HUES6 (cell line): ENCODE measurements at regions not wholly inside any gene's neighbourhood (a gene's known extent, or its start where the extent isn't known, plus 50 kb on each side); places are given as distances from the start of the nearest gene placed in this dataset.
A peak's percentile ranks its signal among the peaks of the same experiment; 100 is the strongest.

Experiments
- H3K27ac ChIP-seq: 2 replicates; pipeline ENCODE4 v1.7.0; 2013; ENCODE audit warnings: low read depth, mild to moderate bottlenecking, low read length, inconsistent platforms
- H3K27me3 ChIP-seq: 2 replicates; pipeline ENCODE4 v1.6.1; 2013; ENCODE audit warnings: low read length; ENCODE audit not compliant: control insufficient read depth, insufficient read depth
- H3K36me3 ChIP-seq: 2 replicates; pipeline ENCODE4 v1.6.1; 2013; ENCODE audit warnings: low read length; ENCODE audit not compliant: control insufficient read depth, insufficient read depth
- H3K4me1 ChIP-seq: 2 replicates; pipeline ENCODE4 v1.6.1; 2013; ENCODE audit warnings: low read length; ENCODE audit not compliant: control insufficient read depth, insufficient read depth
- H3K4me3 ChIP-seq: 2 replicates; pipeline ENCODE4 v1.5.1; 2013; ENCODE audit warnings: low read depth, low read length
- H3K9ac ChIP-seq: one replicate; pipeline ENCODE4 v1.6.1; 2013; ENCODE audit warnings: mild to moderate bottlenecking, low read length
- H3K9me3 ChIP-seq: 2 replicates; pipeline ENCODE4 v1.6.1; 2013; ENCODE audit warnings: low read depth, low read length; ENCODE audit not compliant: control insufficient read depth, insufficient read depth

DNA sequence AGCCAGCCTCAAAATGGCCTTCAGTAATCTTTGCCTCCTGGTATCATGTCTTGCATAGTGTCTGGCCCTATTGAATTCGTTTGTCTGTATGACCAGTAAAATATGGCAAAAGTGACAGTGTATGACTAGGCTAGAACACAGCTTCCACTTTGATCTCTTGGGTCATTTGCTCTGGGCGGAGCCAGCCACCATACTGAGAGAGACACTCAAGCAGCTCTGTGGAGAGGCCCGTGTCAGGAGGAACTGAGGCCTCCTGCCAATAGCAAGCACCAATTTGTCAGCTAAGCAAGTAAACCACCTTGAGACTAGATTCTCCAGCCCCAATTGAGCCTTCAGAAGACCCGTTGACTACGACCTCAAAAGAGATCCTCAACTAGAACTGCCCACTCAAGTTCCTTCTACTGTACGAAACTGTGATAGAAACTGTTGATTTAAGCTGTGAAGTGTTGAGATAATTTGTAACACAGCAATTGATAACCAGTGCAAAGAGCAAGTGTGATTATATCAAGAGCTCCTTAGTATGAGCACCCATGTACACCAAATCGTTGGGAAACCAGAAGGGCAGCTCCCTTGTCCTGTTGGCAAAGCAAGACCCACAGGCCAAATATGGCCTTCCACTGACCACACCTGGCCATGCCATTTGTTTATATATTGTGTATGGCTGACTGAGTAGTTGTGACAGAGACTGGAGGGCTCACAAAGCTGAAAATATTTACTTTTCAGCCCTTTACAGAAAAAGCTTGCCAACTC lies 52.7 kb upstream of the SERBP1 start:
- Histone ChIP-seq H3K27me3 (no peaks in the 10 kb centered on the region), H3K4me3 (no peak overlapping the region), H3K27ac (no peak overlapping the region), H3K4me1 (peaks cover 5% of the 10 kb centered on the region), H3K9ac (no peak overlapping the region), H3K36me3 (no peaks in the 10 kb centered on the region), H3K9me3 (no peaks in the 10 kb centered on the region)

DNA sequence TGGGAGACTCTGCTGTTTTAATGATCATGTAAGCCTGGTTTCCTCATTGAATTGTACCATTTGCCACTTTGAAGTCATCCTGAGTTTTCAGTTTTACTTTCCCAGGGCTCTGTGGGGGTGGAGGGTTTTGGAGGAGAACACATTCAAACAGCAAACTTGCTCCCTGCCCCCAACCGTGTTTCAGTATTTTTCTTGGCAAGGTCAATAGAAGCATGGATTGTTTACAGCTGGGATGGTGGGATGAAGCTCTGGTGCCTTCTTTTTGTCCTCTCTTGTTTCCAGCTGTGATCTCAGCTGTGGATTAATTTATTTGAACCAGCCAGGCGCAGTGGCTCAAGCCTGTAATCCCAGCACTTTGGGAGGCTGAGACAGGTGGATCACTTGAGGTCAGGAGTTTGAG lies 54.3 kb upstream of the SERBP1 start:
- Histone ChIP-seq H3K9me3 (no peaks in the 10 kb centered on the region), H3K9ac (no peak overlapping the region), H3K4me3 (no peak overlapping the region), H3K27ac (no peak overlapping the region), H3K36me3 (no peaks in the 10 kb centered on the region), H3K4me1 (peaks cover 5% of the 10 kb centered on the region), H3K27me3 (no peaks in the 10 kb centered on the region)

DNA sequence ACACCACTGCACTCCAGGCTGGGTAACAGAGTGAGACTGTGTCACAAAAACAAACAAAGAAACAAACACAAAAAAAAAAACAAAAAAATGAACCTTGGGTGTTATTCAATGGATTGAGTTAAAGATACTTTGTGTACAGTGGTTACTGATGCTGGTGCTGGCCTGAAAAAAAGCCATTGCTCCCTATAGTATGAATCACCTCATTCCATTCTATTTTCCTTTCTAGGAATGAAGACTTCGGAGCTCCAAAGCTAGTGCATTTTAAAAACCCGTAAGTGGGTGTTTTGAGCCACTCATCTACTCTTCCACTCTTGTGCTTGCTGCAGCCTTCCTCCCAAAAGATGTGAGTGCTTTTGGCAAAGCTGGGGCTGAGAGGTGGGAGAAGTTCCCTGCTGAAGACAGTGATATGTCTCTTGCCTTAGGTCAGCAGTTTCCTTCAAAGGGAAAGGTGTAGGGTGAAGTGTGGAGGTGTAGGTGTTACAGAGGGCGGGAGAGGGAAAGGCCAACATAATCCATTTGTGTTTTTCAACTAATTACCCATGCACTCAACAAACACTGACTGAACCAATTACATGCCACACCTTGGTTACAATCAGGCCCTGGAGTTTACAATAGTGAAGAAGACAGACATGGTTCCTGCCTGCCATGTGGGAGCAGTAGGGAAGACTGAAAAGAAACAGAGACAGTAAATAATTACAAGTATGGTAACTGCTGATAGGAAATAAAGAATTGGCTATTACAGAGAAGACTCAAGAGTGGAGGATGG lies 55.0 kb upstream of the SERBP1 start:
- no peak overlapping the region for H3K9ac ChIP-seq
- H3K36me3 ChIP-seq, result no peaks in the 10 kb centered on the region
- no peak overlapping the region for H3K4me3 ChIP-seq
- H3K9me3 ChIP-seq, result no peaks in the 10 kb centered on the region
- H3K4me1 ChIP-seq, result peaks cover 5% of the 10 kb centered on the region
- no peaks in the 10 kb centered on the region for H3K27me3 ChIP-seq
- no peak overlapping the region for H3K27ac ChIP-seq

DNA sequence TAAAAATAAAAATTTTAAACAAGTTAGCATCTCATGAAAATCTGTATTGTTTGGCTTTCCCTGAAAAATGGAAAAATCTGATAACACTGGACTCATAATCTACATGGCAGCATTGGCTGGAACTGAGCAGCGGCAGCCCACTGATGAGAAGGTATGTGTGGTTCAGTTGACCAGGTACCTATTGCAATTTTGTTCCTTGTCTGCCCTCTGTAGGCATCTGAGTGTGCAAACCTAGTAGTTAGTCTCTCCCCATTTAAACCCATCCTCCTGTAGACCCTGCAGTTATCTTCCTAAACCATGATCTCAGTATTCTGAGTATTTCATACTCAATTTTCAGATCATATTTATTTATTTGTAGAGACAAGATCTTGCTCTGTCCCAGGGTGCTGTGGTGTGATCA lies 59.4 kb upstream of the SERBP1 start:
- Histone ChIP-seq H3K27me3 (no peaks in the 10 kb centered on the region), H3K27ac (no peak overlapping the region), H3K9ac (no peak overlapping the region), H3K36me3 (no peaks in the 10 kb centered on the region), H3K4me1 (peaks cover under 1% of the 10 kb centered on the region; the same call in 1 of the 2 replicates), H3K9me3 (no peaks in the 10 kb centered on the region), H3K4me3 (no peak overlapping the region)

DNA sequence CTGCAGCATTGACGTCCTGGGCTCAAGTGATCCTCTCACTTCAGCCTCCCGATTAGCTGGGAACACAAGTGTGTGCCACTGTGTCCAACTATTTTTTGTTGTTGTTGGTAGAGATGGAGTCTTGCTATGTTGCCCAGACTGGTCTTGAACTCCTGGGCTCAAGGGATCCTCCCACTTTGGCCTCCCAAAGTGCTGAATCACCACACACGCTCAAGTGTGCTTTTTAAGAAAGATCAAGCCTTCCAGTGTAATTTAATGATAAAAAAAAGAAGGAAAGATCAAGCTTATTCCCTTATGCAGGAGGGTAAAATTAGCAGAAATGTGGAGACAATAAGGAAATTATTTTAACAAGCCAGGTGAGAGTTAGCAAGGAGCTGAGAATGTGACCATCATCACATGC lies 61.1 kb upstream of the SERBP1 start:
- Histone ChIP-seq H3K9ac (no peak overlapping the region), H3K36me3 (no peaks in the 10 kb centered on the region), H3K27ac (no peak overlapping the region), H3K27me3 (no peaks in the 10 kb centered on the region), H3K9me3 (no peaks in the 10 kb centered on the region), H3K4me3 (no peak overlapping the region), H3K4me1 (no peaks in the 10 kb centered on the region)

DNA sequence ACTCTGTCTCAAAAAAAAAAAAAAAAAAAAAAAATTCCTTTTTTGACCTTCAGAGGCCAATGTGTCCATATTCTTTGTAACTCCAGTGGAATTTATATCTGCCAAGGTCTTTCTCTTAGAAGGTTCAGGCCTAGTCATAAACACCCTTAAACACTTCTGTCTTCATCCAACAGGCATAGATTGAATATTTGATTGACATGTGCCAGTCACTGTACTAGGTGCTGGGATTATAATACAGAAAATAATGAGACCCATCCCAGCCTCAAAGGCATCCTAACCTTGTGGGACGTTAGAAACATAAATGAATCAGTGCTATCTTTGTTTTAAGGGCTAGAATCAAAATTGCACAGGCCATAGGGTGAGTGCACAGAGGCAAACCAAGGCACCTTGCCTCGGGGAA lies 62.9 kb upstream of the SERBP1 start:
- H3K9ac ChIP-seq, result no peak overlapping the region
- no peaks in the 10 kb centered on the region for H3K27me3 ChIP-seq
- H3K9me3 ChIP-seq, result no peaks in the 10 kb centered on the region
- no peak overlapping the region for H3K4me3 ChIP-seq
- no peaks in the 10 kb centered on the region for H3K36me3 ChIP-seq
- H3K27ac ChIP-seq, result no peak overlapping the region
- no peaks in the 10 kb centered on the region for H3K4me1 ChIP-seq

DNA sequence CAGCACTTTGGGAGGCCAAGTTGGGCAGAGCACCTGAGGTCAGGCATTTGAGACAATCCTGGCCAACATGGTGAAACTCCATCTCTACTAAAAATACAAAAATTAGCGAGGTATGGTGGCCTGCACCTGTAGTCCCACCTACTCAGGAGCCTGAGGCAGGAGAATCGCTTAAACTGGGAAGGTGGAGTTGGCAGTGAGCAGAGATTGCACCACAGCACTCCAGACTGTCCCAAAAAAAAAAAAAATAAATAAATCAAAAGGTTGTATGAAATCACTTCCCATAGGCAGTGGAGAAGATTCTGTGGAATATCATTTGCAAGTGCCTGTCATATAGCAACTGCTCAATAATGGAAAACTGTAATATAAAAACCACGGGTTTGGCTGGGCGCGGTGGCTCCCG lies 65.1 kb upstream of the SERBP1 start:
- Histone ChIP-seq H3K36me3 (no peaks in the 10 kb centered on the region), H3K4me1 (no peaks in the 10 kb centered on the region), H3K9me3 (no peaks in the 10 kb centered on the region), H3K9ac (no peak overlapping the region), H3K27ac (no peak overlapping the region), H3K4me3 (no peak overlapping the region), H3K27me3 (no peaks in the 10 kb centered on the region)

DNA sequence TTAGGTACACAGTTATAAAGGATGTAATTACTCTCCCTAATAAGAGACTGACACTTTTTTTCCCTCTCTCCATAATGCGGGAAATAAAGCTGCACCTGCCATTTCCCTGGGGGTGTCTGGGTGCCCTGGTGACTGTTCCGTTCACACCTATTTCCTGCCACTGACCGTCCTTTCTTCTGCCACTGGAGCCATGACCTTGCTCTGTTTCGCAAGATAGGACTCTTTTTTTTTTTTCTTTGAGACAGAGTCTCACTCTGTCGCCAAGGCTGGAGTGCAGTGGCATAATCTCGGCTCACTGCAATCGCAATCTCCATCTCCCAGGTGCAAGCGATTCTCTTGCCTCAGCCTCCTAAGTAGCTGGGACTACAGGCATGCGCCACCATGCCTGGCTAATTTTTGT lies 66.1 kb upstream of the SERBP1 start:
- no peaks in the 10 kb centered on the region for H3K9me3 ChIP-seq
- no peaks in the 10 kb centered on the region for H3K36me3 ChIP-seq
- H3K4me3 ChIP-seq, result no peak overlapping the region
- peaks cover 4% of the 10 kb centered on the region; the same call in 1 of the 2 replicates for H3K4me1 ChIP-seq
- H3K27me3 ChIP-seq, result peaks cover 7% of the 10 kb centered on the region
- H3K27ac ChIP-seq, result no peak overlapping the region
- H3K9ac ChIP-seq, result no peak overlapping the region

DNA sequence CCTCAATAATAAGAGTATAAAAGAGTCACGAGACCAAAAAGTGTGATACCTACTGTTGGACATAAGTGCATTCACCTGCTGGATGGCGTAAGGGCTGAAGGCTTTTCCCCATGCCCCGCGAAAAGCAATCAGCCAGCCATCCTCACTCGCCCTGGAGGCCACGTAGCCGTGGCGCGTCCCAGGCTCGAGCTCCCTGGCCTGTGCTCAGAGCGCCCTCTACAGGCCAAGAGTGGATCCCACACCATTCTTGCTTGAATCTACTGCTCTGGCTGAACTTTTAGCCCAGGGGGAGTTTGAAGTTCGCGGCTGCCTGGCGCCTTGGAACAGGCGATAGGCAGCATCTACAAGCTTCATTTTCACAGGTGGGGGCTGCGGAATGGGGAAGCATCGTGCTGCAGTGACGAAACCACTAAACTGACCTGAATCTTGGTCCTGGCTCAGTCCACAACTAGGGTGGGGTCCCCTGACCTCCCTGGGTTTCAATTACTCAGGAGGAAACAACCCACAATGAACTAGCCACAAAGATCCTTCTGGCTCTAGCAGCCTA lies 70.3 kb upstream of the SERBP1 start:
- H3K4me3 ChIP-seq, result peak overlapping the region; percentile 34; the same call in 1 of the 2 replicates
- H3K9me3 ChIP-seq, result no peaks in the 10 kb centered on the region
- H3K9ac ChIP-seq, result no peak overlapping the region
- H3K36me3 ChIP-seq, result no peaks in the 10 kb centered on the region
- H3K4me1 ChIP-seq, result peaks cover 4% of the 10 kb centered on the region; the same call in 1 of the 2 replicates
- H3K27me3 ChIP-seq, result peaks cover 11% of the 10 kb centered on the region
- H3K27ac ChIP-seq, result no peak overlapping the region

DNA sequence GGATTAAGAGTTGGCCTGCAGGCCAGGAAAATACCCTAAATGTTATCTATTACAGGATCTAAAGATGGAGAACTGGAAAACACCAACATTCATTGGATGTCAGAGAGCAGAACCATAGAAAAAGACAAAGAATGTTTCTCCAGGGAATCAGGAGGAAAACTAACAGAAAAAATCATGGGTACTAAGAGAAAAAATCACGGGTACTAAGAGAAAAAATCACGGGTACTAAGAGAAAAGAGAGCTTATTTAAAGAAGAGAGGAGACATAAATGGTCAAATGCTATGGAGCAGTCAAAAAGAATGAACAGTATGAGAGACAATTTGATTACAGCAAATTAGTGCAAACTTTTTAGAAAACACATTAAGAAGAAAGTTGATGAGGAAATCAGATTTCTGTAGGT lies 73.8 kb upstream of the SERBP1 start:
- no peak overlapping the region for H3K9ac ChIP-seq
- H3K27ac ChIP-seq, result no peak overlapping the region

More for the DNA sequence above, 73.8 kb upstream of the SERBP1 start:
- Histone ChIP-seq H3K27me3 (peaks cover 11% of the 10 kb centered on the region), H3K36me3 (no peaks in the 10 kb centered on the region), H3K4me1 (peaks cover 4% of the 10 kb centered on the region; the same call in 1 of the 2 replicates), H3K4me3 (no peak overlapping the region), H3K9me3 (0 out of 2 replicates have a peak, but pooled peaks cover under 1% of the 10 kb centered on the region)
